Nephron progenitor cell (in vitro differentiated cells): ENCODE measurements at regions not wholly inside any gene's neighbourhood (a gene's known extent, or its start where the extent isn't known, plus 50 kb on each side); places are given as distances from the start of the nearest gene placed in this dataset.

Source experiments
- DNase-seq: peaks from one replicate; pipeline ENCODE4 v3.0.0; 2021
- H3K27ac Mint-ChIP-seq: 2 replicates; pipeline ENCODE4 v1.8.0; 2021; ENCODE audit warnings: mild to moderate bottlenecking, moderate library complexity, mixed read lengths
- H3K27me3 Mint-ChIP-seq: 2 replicates; pipeline ENCODE4 v1.8.0; 2021; ENCODE audit warnings: mild to moderate bottlenecking, low read depth, mixed read lengths; ENCODE audit not compliant: poor library complexity
- H3K36me3 Mint-ChIP-seq: 2 replicates; pipeline ENCODE4 v1.8.0; 2021; ENCODE audit warnings: low read depth, mixed read lengths
- H3K4me1 Mint-ChIP-seq: 2 replicates; pipeline ENCODE4 v1.8.0; 2021; ENCODE audit warnings: mixed read lengths
- H3K4me3 Mint-ChIP-seq: 2 replicates; pipeline ENCODE4 v1.8.0; 2021; ENCODE audit warnings: mild to moderate bottlenecking, moderate library complexity, mixed read lengths
- H3K9me3 Mint-ChIP-seq: 2 replicates; pipeline ENCODE4 v1.8.0; 2021; ENCODE audit warnings: mild to moderate bottlenecking, moderate library complexity, mixed read lengths
- TF ChIP-seq, protein P1 (sequence below): fragments of 200-600 bp; sonication (generic); IDR thresholded peaks from 2 replicates; pipeline ENCODE4 v1.5.0; 2021; ENCODE audit warnings: antibody characterized with exemption

DNA sequence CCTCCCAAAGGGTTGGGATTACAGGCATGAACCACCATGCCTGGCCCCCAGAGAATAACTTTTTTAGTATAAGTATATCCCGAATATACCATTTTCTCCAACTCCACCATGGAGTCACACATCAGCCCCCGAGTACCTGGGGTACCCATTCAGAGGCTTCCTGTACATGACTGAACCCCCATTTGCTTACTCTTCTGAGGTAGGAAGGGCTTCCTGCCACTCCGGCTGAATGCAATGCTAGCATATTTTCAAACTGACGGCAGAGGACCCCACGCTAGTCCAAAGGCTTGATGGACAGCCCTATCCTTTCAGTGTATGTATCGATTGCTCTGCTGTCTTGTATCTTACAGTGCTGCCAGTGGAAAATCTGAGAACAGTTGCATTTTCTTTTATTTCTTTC is 220.6 kb upstream of the SH3BP4 start:
- Mint-ChIP-seq H3K4me3 (no peak overlapping the region), H3K27ac (no peak overlapping the region), H3K9me3 (peaks cover 14% of the 10 kb centered on the region), H3K27me3 (no peaks in the 10 kb centered on the region), H3K4me1 (peaks cover 4% of the 10 kb centered on the region), H3K36me3 (peaks cover 6% of the 10 kb centered on the region)
- no peak for DNase-seq
- TF ChIP-seq, protein P1, sequence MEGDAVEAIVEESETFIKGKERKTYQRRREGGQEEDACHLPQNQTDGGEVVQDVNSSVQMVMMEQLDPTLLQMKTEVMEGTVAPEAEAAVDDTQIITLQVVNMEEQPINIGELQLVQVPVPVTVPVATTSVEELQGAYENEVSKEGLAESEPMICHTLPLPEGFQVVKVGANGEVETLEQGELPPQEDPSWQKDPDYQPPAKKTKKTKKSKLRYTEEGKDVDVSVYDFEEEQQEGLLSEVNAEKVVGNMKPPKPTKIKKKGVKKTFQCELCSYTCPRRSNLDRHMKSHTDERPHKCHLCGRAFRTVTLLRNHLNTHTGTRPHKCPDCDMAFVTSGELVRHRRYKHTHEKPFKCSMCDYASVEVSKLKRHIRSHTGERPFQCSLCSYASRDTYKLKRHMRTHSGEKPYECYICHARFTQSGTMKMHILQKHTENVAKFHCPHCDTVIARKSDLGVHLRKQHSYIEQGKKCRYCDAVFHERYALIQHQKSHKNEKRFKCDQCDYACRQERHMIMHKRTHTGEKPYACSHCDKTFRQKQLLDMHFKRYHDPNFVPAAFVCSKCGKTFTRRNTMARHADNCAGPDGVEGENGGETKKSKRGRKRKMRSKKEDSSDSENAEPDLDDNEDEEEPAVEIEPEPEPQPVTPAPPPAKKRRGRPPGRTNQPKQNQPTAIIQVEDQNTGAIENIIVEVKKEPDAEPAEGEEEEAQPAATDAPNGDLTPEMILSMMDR: no peak

DNA sequence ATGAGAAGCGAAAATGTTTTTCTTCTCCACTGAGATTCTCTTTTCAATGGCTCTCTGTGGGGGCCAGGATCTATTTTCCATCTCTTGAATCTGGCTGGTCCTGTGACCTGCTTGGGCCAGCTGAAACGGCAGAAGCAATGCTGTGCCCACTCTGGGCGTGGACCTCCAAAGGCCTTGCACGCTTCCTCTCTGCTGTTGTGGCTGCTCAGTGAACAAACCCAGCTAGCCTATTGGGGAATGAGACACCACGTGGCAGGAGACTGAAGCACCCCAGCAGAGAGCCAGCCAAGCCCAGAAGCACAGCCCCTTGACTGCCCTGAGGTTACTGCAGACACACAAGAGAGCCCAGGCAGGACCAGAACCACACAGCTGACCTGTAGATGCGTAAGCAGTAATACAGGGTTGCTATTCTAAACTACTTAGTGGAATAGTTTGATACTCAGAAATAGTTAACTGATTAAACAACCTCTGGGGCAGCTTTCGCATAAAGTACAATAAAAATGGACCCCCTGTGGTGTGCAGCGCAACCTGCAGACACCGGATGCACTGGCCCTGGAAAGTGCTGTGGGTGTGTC is 221.7 kb upstream of the SH3BP4 start:
- H3K9me3 Mint-ChIP-seq: peaks cover 4% of the 10 kb centered on the region
- H3K27ac Mint-ChIP-seq: no peak overlapping the region
- no peaks in the 10 kb centered on the region for H3K27me3 Mint-ChIP-seq
- TF ChIP-seq, protein P1: no peak
- no peaks in the 10 kb centered on the region for H3K36me3 Mint-ChIP-seq
- DNase-seq: no peak
- H3K4me1 Mint-ChIP-seq: peaks cover 14% of the 10 kb centered on the region
- no peak overlapping the region for H3K4me3 Mint-ChIP-seq

DNA sequence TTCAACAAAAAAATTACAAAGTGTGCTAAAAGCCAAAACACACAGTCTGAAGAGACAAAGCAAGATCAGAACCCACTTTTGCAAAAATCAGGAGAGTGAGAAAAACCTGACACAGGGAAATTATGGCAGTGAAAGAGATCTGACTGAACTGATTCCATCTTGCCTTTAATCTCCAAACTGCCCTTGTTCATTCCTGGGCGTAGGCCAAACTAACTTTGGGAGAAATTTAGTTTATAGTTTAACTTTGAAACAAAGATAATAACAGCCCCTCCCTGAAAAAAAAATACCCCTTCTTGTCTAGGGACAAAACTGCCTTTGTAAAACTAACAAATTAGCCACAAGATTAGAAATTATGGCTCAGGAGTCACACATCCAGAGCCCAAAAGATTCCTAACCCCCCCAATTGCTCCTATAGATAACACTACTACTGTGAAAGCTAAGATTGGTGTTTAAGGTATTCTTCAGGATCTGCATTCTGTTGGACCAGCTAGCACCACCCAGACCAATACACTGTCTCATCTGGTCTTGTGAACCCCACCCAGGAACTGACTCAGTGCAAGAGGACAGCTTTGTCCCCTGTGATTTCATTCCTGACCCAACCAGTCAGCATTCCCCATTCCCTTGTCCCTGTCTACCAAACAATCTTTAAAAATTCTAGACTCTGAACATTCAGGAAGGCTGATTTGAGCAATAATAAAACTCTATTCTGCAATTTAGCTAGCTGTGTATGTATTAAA is 226.1 kb upstream of the SH3BP4 start:
- no peaks in the 10 kb centered on the region for H3K9me3 Mint-ChIP-seq
- no peaks in the 10 kb centered on the region for H3K36me3 Mint-ChIP-seq
- no peak overlapping the region for H3K4me3 Mint-ChIP-seq
- H3K27me3 Mint-ChIP-seq: no peaks in the 10 kb centered on the region
- H3K4me1 Mint-ChIP-seq: peaks cover 23% of the 10 kb centered on the region
- TF ChIP-seq, protein P1: no peak
- H3K27ac Mint-ChIP-seq: peak overlapping the region; percentile 83
- no peak for DNase-seq

DNA sequence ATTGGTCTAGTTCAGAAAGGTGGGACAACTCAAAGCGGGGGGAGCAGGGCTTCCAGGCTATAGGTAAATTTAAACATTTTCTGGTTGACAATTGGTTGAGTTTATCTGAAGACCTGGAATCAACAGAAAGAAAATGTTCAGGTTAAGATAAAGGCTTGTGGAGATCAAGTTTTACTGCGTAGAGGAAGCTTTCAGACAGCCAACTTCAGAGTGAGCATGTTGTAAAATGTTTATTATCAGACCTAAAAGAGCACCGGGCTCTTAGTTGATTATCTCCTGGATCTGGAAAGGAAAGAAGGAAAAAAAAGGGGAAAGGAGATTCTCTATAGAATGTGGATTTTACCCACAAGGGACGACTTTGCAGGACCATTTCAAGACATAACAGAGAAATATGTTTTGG is 227.0 kb upstream of the SH3BP4 start:
- H3K9me3 Mint-ChIP-seq: no peaks in the 10 kb centered on the region
- H3K27me3 Mint-ChIP-seq: no peaks in the 10 kb centered on the region
- no peaks in the 10 kb centered on the region for H3K36me3 Mint-ChIP-seq
- H3K4me3 Mint-ChIP-seq: no peak overlapping the region
- H3K27ac Mint-ChIP-seq: peak overlapping the region; percentile 44
- TF ChIP-seq, protein P1: no peak
- peaks cover 26% of the 10 kb centered on the region for H3K4me1 Mint-ChIP-seq
- DNase-seq: no peak

GRCh38 chr2:234723400-234723799 is 226.5 kb upstream of the ARL4C start:
- no peak for DNase-seq
- Mint-ChIP-seq H3K4me1 (peaks cover 30% of the 10 kb centered on the region), H3K9me3 (no peaks in the 10 kb centered on the region), H3K4me3 (no peak overlapping the region), H3K36me3 (no peaks in the 10 kb centered on the region), H3K27me3 (no peaks in the 10 kb centered on the region), H3K27ac (no peak overlapping the region)
- TF ChIP-seq, protein P1: no peak

- TF ChIP-seq, protein P1: no peak
- Mint-ChIP-seq H3K27me3 (no peaks in the 10 kb centered on the region), H3K9me3 (no peaks in the 10 kb centered on the region), H3K4me1 (peaks cover 39% of the 10 kb centered on the region), H3K27ac (no peak overlapping the region), H3K4me3 (no peak overlapping the region), H3K36me3 (no peaks in the 10 kb centered on the region)
- no peak for DNase-seq
These were observed 225.3 kb upstream of the ARL4C start for GRCh38 chr2:234722176-234722575.
